Raji (cell line): ENCODE measurements at regions not wholly inside any gene's neighbourhood (a gene's known extent, or its start where the extent isn't known, plus 50 kb on each side); places are given as distances from the start of the nearest gene placed in this dataset.

Source experiments
- POLR2A ChIP-seq: IDR thresholded peaks from 2 replicates; pipeline ENCODE4 v1.6.1; 2011; ENCODE audit warnings: low read depth, low read length, control low read depth; ENCODE audit not compliant: insufficient read depth

DNA sequence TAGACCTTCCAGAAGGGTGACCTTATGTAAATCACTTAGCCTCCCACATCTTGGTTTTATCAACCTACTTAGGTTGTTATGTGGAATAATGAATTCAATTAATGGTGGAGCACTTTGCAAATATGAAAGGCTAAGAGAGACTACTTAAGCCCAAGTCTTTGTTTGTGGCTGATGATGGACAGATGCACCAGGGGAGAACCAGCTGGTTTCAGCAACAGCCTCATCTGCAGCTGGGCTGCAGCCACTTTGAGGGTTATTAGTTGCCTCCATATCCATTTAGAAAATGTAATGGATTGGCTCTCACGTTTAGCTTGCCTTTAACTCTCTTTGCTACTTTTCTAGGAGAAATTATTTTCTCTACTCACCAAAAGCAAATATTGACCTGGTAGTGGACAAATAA is 146.6 kb downstream of the ESM1 start:
- TF ChIP-seq POLR2A = no peak

DNA sequence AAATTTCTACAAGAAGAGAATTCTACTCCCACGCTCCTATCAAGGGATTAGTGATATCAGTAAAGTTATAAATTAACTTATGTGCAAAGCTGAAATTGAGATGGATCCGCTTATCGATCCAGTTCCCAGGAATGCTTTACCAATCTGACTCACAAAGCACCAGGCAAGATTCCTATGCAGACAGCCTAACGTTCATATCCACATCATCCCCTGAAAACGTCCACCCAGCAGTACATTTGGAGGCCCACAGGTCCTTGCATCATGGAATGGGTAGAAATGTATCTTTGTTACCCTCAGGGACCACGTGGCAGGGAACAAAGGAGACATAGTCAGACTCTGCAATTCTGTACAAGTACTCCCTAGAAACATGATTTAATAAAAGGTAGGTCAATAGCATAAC is 147.4 kb downstream of the ESM1 start:
- no peak for TF ChIP-seq POLR2A

GRCh38 chr5:54837093-54837492 is 148.3 kb downstream of the ESM1 start:
- no peak for TF ChIP-seq POLR2A

GRCh38 chr5:54835647-54836046 is 149.7 kb downstream of the ESM1 start:
- no peak for TF ChIP-seq POLR2A

GRCh38 chr5:54834121-54834842 is 151.1 kb downstream of the ESM1 start:
- TF ChIP-seq POLR2A = no peak

- no peak for TF ChIP-seq POLR2A
Measured at GRCh38 chr5:54833590-54833989, 151.8 kb downstream of the ESM1 start.

DNA sequence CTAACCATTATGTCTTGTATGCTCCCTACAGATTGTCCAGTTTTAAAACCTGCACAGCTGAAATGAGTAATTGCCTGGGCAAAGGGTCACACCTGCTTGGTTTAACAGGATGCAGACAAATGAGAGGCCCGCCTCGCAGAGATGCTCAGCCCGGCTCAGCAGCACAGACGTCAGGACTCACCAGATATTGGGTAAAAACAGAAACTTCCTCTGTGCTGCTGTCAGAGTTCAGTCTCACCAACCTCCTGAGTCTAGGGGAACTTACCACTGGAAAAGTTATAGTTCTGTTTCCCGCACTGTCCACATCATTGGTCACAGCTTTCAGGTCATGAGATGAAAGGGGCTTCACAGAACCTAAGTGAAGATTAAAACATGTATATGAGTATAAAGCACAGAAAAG is 152.5 kb downstream of the ESM1 start:
- TF ChIP-seq POLR2A = no peak

- TF ChIP-seq POLR2A = no peak
Measured at GRCh38 chr5:54832045-54832444, 153.3 kb downstream of the ESM1 start.

- TF ChIP-seq POLR2A = no peak
Measured at GRCh38 chr5:54831233-54831632, 154.2 kb downstream of the ESM1 start.

GRCh38 chr5:54829676-54830535 is 155.5 kb downstream of the ESM1 start:
- no peak for TF ChIP-seq POLR2A

GRCh38 chr5:54829102-54829501 is 156.3 kb downstream of the ESM1 start:
- TF ChIP-seq POLR2A = no peak

GRCh38 chr5:54828151-54828550 is 157.2 kb downstream of the ESM1 start:
- no peak for TF ChIP-seq POLR2A

DNA sequence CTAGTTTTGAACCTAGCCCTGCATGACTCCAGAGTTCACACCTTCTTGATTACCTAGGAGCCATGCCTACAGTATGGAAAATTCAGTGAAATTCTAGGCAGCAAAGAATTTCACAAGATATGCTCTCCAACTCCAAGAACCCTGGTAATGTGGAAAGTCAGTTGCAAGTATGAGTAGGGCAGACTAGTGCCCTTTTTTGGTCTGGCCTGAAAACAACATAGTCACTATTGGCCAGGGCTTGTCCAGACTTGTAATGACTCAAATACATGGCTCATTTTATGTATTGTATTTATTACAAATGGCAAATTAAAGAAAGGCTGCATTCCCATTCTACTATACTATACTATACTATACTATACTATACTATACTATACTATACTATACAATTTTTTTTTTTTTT is 160.4 kb downstream of the ESM1 start:
- no peak for TF ChIP-seq POLR2A

DNA sequence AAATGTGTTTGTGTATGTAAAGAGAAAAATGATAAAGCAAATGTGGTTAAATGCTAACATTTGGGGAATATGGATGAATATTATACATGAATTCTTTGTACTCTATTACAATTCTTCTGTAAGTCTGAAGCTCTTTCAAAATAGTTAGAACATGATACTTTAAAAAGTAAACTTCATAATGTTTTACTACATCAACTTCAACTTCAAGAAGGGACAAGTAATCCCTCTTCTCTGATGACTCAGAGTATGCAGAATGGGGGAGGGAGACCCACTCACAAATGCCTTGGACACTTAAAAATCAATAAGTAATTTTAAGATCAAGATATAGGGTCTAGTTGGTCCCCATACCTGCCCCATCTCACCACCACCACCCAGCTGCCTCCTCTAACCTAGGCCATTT is 162.4 kb downstream of the ESM1 start:
- TF ChIP-seq POLR2A = no peak

GRCh38 chr5:54822324-54822687 is 163.1 kb downstream of the ESM1 start:
- no peak for TF ChIP-seq POLR2A
